Activated CD4-positive, alpha-beta T cell treated with anti-CD3 and anti-CD28 coated beads for 36 hours (primary cell): ENCODE measurements at regions not wholly inside any gene's neighbourhood (a gene's known extent, or its start where the extent isn't known, plus 50 kb on each side); places are given as distances from the start of the nearest gene placed in this dataset.

Experiments used
- ATAC-seq: fragments of 200-7000 bp; cut with Tn5 transposase; one replicate; pipeline ENCODE4 v1.10.0; 2021; ENCODE audit warnings: mild to moderate bottlenecking, moderate library complexity
- CTCF ChIA-PET: fragments of 350-600 bp; sonication (Branson Sonifier 250); formaldehyde crosslinking; loops from one replicate; lab custom pipeline; 2021; ENCODE audit warnings: antibody characterized with exemption; lab: Charles Lee
- POLR2A ChIA-PET: fragments of 350-600 bp; sonication (Branson Sonifier 250); formaldehyde crosslinking; loops from one replicate; lab custom pipeline; 2021; ENCODE audit warnings: antibody characterized with exemption, inconsistent platforms; lab: Charles Lee
- DNase-seq: peaks from one replicate; pipeline ENCODE4 v3.0.0-alpha.2; 2020
- H3K27ac Mint-ChIP-seq: one replicate; pipeline ENCODE4 v1.8.0; 2021; ENCODE audit warnings: mixed read lengths
- H3K27me3 Mint-ChIP-seq: one replicate; pipeline ENCODE4 v1.8.0; 2021; ENCODE audit warnings: mixed read lengths
- H3K36me3 Mint-ChIP-seq: one replicate; pipeline ENCODE4 v1.8.0; 2021; ENCODE audit warnings: low read depth, mixed read lengths
- H3K4me1 Mint-ChIP-seq: one replicate; pipeline ENCODE4 v1.8.0; 2021; ENCODE audit warnings: mixed read lengths
- H3K4me3 Mint-ChIP-seq: one replicate; pipeline ENCODE4 v1.8.0; 2021; ENCODE audit warnings: mild to moderate bottlenecking, moderate library complexity, mixed read lengths
- H3K9me3 Mint-ChIP-seq: one replicate; pipeline ENCODE4 v1.8.0; 2021; ENCODE audit warnings: low read depth, mixed read lengths
- intact Hi-C, 2 experiments: fragments of 100-400 bp; cut with DNase I in 1 of 2; cut with micrococcal nuclease in 1 of 2; formaldehyde crosslinking; loops; one replicate each; pipeline versions ENCODE4 v1.14.2 to v1.15.1; 2022 to 2024; cut with DNase I, micrococcal nuclease

DNA sequence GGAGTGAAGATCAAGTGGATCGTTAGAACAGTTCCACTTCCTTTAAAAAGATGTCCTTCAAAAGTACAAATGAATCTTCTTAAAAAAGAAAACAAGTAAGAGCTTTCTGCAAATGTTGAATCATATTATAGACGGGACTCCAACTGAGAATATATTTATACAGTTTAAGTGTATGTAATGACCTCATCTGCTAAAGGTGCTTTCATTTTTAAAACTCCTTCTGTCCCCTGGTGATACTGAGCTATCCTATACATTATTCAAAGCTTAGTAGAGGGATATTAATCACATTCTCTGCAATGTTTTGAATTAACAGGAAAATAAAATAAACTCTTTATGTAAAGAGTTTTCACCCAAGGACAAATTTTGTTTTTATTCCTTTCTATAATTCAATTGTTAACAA is 420.7 kb upstream of the SLC8A1 start:
- ATAC-seq = no peak
- intact Hi-C loops = no loop called here
- no peaks in the 10 kb centered on the region for H3K36me3 Mint-ChIP-seq
- DNase-seq = no peak
- POLR2A ChIA-PET = no interaction called here
- no peak overlapping the region for H3K27ac Mint-ChIP-seq
- H3K27me3 Mint-ChIP-seq = no peaks in the 10 kb centered on the region
- no peaks in the 10 kb centered on the region for H3K4me1 Mint-ChIP-seq
- no peak overlapping the region for H3K4me3 Mint-ChIP-seq
- CTCF ChIA-PET = no interaction called here
- H3K9me3 Mint-ChIP-seq = no peaks in the 10 kb centered on the region

DNA sequence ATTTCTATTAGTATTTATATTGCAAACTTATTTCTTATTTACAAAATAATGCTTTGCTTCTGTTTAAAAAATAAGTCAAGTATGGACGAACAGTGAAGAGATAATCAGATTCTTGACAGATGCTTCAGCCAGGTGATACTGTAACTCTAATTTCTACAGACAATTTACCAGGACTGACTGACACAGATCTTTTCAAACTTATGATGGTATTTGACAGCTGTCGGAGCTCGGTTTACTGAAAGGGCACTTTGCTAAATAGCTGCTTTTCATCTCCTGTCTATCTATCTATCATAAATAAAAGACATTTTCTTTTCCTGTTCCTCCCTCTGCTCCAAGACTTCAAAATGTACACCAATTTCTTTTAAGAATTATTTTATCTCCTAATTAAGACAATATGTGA is 422.5 kb upstream of the SLC8A1 start:
- no peak for DNase-seq
- H3K27ac Mint-ChIP-seq = no peak overlapping the region
- ChIA-PET CTCF (interaction anchor here (1.0 kb wide), 1 partner anchor 15 kb away, joined by 3 read pairs; no protein-coding TSS in a partner anchor), POLR2A (no interaction called here)
- no peaks in the 10 kb centered on the region for H3K27me3 Mint-ChIP-seq
- intact Hi-C loops = no loop called here
- H3K4me3 Mint-ChIP-seq = no peak overlapping the region
- no peaks in the 10 kb centered on the region for H3K9me3 Mint-ChIP-seq
- no peak for ATAC-seq
- H3K36me3 Mint-ChIP-seq = no peaks in the 10 kb centered on the region
- no peaks in the 10 kb centered on the region for H3K4me1 Mint-ChIP-seq

DNA sequence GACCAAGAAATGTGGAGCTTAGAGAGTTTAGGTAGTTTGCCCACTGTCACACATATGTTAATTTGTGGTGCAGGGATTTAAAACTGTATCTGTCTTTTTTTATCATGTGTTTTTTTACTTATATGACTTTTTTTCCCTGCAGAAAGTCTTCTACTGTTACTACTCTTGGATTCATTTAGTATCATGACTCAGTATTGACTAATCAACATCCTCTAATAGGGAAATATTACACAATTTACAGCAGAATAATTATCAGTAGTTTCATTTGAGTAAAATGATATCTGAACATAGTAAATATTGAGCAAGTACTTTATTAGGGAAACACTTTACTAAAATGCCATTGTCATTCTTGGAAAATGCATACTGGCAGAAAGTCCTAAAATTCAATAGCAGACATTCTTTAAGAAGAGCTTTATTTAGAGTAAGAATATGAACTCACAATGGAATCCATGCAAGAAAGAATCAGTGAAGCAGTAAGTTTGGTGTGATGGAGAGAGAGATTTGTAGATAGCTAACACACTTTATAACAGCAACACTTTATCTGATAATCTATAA is 425.9 kb upstream of the SLC8A1 start:
- Mint-ChIP-seq H3K9me3 (no peaks in the 10 kb centered on the region), H3K27ac (no peak overlapping the region), H3K27me3 (no peaks in the 10 kb centered on the region), H3K36me3 (no peaks in the 10 kb centered on the region), H3K4me3 (no peak overlapping the region), H3K4me1 (no peaks in the 10 kb centered on the region)
- ChIA-PET CTCF (interaction anchor here (0.9 kb wide), 1 partner anchor 18 kb away, joined by 3 read pairs; no protein-coding TSS in a partner anchor), POLR2A (no interaction called here)
- ATAC-seq (no peak), DNase-seq (no peak)
- intact Hi-C loops = no loop called here

DNA sequence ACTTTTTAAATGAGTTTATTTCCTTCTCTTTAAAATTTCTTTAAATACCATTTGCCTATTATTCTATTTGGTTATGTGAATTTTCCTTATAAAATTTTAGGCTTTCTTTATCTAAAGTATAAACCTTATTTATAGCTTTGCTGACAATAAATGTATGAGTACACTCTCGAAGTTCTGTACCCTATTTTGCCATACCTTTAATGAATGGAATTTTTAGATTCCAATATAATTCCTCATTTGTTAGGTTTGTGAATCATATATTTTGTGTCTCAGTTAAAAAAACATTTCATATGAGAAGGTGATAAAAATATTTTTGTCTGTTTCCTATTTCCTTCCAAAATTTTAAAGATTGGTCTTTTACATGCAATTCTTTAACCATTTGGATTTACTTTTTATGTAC is 427.4 kb upstream of the SLC8A1 start:
- ATAC-seq = no peak
- H3K27me3 Mint-ChIP-seq = no peaks in the 10 kb centered on the region
- no peaks in the 10 kb centered on the region for H3K4me1 Mint-ChIP-seq
- intact Hi-C loops = no loop called here
- H3K4me3 Mint-ChIP-seq = no peak overlapping the region
- ChIA-PET CTCF (no interaction called here), POLR2A (no interaction called here)
- H3K27ac Mint-ChIP-seq = no peak overlapping the region
- no peaks in the 10 kb centered on the region for H3K36me3 Mint-ChIP-seq
- no peak for DNase-seq
- no peaks in the 10 kb centered on the region for H3K9me3 Mint-ChIP-seq

DNA sequence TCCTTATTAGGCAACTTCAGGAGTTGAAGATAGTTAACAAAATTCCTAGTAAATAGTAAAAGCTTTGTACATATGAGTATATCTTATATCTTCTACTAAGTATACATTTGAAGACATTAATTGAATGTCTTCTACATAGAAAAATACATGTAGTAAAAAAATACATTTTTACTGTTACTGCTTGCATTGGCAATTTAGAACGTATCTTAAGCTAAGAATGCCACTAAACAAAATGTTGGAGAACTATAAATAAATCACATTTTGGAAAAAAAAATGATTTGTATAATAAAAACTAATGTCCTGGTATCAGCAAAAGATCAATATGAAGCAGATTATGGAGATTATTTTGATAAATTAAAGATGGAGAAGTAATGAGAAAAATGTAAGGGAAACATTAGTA is 434.2 kb upstream of the SLC8A1 start:
- CTCF ChIA-PET = no interaction called here
- Mint-ChIP-seq H3K27ac (no peak overlapping the region), H3K4me1 (no peaks in the 10 kb centered on the region), H3K4me3 (no peak overlapping the region), H3K27me3 (no peaks in the 10 kb centered on the region), H3K9me3 (peaks cover 2% of the 10 kb centered on the region), H3K36me3 (no peaks in the 10 kb centered on the region)
- DNase-seq (no peak), ATAC-seq (no peak)
- POLR2A ChIA-PET = no interaction called here
- intact Hi-C loops = no loop called here

DNA sequence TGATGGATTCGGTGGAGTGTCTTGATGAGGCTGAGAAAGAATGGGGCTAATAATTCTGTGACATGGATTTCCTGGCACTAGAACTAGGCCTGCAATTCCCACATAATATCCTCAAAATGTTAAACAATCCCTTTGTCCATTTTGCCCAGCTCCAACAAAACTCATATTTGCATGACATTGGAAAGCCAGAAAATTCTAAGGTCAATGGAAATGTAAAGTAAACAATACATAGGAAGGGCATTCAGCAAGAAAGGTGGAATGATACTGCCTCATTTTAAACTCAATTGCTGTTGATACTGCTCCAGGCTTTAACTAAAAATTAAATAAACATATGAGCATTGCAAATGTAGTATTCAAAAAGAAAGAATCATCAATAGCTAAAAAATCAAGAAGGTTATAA is 434.8 kb upstream of the SLC8A1 start:
- Mint-ChIP-seq H3K9me3 (peaks cover 2% of the 10 kb centered on the region), H3K27me3 (no peaks in the 10 kb centered on the region), H3K4me1 (no peaks in the 10 kb centered on the region), H3K4me3 (no peak overlapping the region), H3K27ac (no peak overlapping the region), H3K36me3 (no peaks in the 10 kb centered on the region)
- ChIA-PET POLR2A (no interaction called here), CTCF (interaction anchor here (0.6 kb wide), 1 partner anchor 172 kb away, joined by 4 read pairs; no protein-coding TSS in a partner anchor)
- ATAC-seq = no peak
- DNase-seq = no peak
- intact Hi-C loops = no loop called here

DNA sequence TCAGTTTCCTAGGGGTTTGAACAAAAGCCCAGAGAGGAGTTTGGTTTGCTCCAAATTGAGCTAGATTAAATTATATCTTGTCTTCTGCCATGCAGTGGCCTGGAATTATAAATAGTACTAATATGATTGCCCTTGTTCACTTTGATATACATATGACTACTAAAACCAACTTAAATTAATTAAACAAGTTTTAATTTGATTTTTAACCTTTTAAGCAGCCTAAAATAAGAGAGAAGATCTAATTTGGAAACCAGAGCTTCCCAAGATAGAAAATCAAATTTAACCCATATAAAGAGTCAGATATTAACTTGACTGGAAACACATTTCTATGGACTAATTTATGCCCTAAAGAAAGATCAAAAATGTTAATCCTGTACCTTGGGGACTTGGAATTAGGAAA is 444.5 kb upstream of the SLC8A1 start:
- intact Hi-C loops = no loop called here
- Mint-ChIP-seq H3K4me3 (no peak overlapping the region), H3K27me3 (no peaks in the 10 kb centered on the region), H3K9me3 (no peaks in the 10 kb centered on the region), H3K27ac (no peak overlapping the region), H3K4me1 (no peaks in the 10 kb centered on the region), H3K36me3 (no peaks in the 10 kb centered on the region)
- DNase-seq (no peak), ATAC-seq (no peak)
- ChIA-PET POLR2A (no interaction called here), CTCF (interaction anchor here (0.8 to 1.3 kb wide), 2 partner anchors 19 to 81 kb away, joined by 3 read pairs; no protein-coding TSS in a partner anchor)

DNA sequence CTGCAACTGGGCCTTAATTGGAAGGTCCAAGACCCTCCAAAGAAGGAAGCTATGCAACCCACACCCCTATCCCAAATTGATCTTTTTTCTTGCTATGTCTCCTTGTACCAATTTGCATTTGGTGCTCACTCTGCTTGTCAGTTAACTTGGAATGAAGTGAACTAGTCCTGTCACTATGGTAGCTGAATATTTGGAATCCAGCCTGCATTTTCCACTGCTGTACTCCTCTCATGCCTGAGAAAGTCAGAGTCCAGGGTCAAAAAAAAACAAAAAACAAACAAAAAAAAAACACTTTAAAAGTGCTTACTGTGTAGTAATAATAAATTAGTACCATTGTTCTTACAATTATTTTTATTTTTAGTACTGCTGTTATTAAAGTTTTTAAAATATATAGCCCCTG is 462.8 kb upstream of the SLC8A1 start:
- Mint-ChIP-seq H3K4me3 (no peak overlapping the region), H3K27me3 (no peaks in the 10 kb centered on the region), H3K27ac (no peak overlapping the region), H3K36me3 (no peaks in the 10 kb centered on the region), H3K9me3 (peaks cover 2% of the 10 kb centered on the region), H3K4me1 (no peaks in the 10 kb centered on the region)
- ATAC-seq (no peak), DNase-seq (no peak)
- ChIA-PET CTCF (no interaction called here), POLR2A (no interaction called here)
- intact Hi-C loops = no loop called here

DNA sequence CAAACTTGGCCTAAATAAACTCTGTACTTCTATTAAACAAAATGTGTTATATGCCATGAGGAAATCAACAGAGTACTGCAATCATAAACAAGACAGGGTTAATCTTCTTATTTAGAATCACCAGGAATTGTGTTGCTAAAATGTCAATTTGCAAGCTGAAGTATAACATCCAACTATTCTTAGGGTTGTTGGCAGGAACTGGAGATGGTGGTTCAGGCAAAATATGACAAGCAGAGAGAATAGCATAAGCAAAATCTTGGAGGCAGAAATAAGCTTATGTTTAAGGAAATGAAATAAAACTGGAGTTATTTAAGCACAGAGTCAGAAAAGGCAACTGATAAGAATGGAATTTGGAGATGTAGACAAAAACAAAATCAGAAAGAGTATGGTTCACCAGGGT is 463.8 kb upstream of the SLC8A1 start:
- DNase-seq (no peak), ATAC-seq (no peak)
- intact Hi-C loops = no loop called here
- Mint-ChIP-seq H3K9me3 (peaks cover 2% of the 10 kb centered on the region), H3K27me3 (no peaks in the 10 kb centered on the region), H3K4me1 (no peaks in the 10 kb centered on the region), H3K27ac (no peak overlapping the region), H3K36me3 (no peaks in the 10 kb centered on the region), H3K4me3 (no peak overlapping the region)
- ChIA-PET POLR2A (no interaction called here), CTCF (no interaction called here)

DNA sequence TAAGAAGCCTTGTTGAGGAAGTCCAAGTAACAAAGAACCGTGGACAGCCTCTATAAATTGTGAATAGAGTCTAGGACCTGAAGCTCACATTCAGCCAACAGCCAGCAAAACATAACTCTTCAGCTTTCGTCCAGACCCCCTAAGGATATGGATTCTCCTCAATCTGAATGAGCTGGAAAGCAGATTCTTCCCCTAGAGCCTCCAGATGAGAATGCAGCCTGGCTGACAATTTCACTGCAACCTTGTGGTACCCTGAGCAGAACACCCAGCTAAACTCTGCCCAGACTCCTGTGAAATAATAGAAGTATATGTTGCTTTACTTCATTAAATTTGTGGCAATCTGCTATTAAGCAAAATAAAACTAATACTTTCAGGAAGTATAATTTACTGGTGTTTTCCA is 483.5 kb upstream of the SLC8A1 start:
- CTCF ChIA-PET = interaction anchor here (0.6 kb wide), 1 partner anchor 1399 kb away, joined by 3 read pairs; no protein-coding TSS in a partner anchor
- DNase-seq = no peak
- no peaks in the 10 kb centered on the region for H3K36me3 Mint-ChIP-seq
- no peaks in the 10 kb centered on the region for H3K27me3 Mint-ChIP-seq
- POLR2A ChIA-PET = no interaction called here
- H3K4me3 Mint-ChIP-seq = no peak overlapping the region
- ATAC-seq = no peak
- no peaks in the 10 kb centered on the region for H3K9me3 Mint-ChIP-seq
- H3K27ac Mint-ChIP-seq = no peak overlapping the region
- intact Hi-C loops = no loop called here
- H3K4me1 Mint-ChIP-seq = no peaks in the 10 kb centered on the region

DNA sequence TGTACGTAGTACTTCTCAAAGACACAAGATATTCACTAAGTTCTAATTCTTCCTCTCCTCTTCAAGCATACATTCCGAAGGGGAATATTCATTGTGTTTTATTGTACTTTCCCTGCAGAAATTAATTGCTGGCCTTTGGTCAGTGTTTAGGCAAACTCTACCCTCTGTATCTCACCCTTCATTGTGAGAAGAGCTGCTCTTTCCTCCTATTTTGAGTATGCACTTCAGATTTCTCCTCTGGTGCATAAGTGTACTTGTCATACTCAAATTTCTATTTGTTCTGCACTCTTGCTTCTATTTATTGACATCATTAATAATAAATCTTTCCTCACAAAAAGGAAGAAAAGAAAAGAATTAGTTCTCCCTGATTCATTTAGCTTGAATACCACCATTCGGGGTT is 485.4 kb upstream of the SLC8A1 start:
- Mint-ChIP-seq H3K27ac (no peak overlapping the region), H3K36me3 (no peaks in the 10 kb centered on the region), H3K9me3 (peaks cover 8% of the 10 kb centered on the region), H3K4me3 (no peak overlapping the region), H3K4me1 (no peaks in the 10 kb centered on the region), H3K27me3 (no peaks in the 10 kb centered on the region)
- intact Hi-C loops = no loop called here
- ChIA-PET POLR2A (no interaction called here), CTCF (no interaction called here)
- no peak for ATAC-seq
- no peak for DNase-seq

DNA sequence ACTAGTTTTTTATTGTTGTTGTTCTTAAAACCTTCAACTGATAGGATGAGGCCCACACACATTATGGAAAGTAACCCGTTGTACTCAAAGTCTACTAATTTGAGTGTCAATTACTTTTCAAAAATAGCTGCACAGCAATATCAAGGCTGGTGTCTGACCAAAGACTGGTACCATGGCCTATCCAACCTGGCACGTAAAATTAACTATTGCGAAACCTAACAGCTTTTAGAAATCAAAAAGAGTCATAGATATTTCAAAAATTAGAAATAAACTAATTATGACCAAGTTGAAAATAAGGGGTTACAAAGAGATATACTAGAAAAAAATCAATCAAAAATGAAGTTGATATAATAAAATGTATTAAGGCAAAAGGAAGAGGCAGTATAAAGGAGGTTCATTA is 501.5 kb upstream of the SLC8A1 start:
- Mint-ChIP-seq H3K27me3 (no peaks in the 10 kb centered on the region), H3K4me1 (no peaks in the 10 kb centered on the region), H3K4me3 (no peak overlapping the region), H3K27ac (no peak overlapping the region), H3K9me3 (no peaks in the 10 kb centered on the region), H3K36me3 (no peaks in the 10 kb centered on the region)
- POLR2A ChIA-PET = no interaction called here
- ATAC-seq = no peak
- no peak for DNase-seq
- CTCF ChIA-PET = no interaction called here
- intact Hi-C loops = no loop called here
